ENCODE measurements at regions not wholly inside any gene's neighbourhood (a gene's known extent, or its start where the extent isn't known, plus 50 kb on each side); places are given as distances from the start of the nearest gene placed in this dataset.
"Not testable (repeated sequence)": the region's sequence is repeated elsewhere in the genome, so short reads cannot be mapped to it uniquely, and the experiment has no call there.

- FAIRE-seq (no peak), DNase-seq (ENCODE audit: insufficient read length, low spot score) (no peak)
Observed at GRCh38 chr3:137568880-137569279, 195.2 kb upstream of the SOX14 start.

- no peak for DNase-seq (ENCODE audit: insufficient read length, low spot score)
- FAIRE-seq = no peak
Observed at GRCh38 chr3:137572931-137573330, 191.2 kb upstream of the SOX14 start.

- FAIRE-seq (no peak), DNase-seq (ENCODE audit: insufficient read length, low spot score) (no peak)
Observed at GRCh38 chr3:137582484-137582883, 181.6 kb upstream of the SOX14 start.

GRCh38 chr3:137583256-137583655 lies 180.9 kb upstream of the SOX14 start:
- no peak for DNase-seq (ENCODE audit: insufficient read length, low spot score)
- FAIRE-seq = no peak

GRCh38 chr3:137588871-137589270 lies 175.2 kb upstream of the SOX14 start:
- no peak for FAIRE-seq
- DNase-seq (ENCODE audit: insufficient read length, low spot score) = no peak

- not testable (repeated sequence) for DNase-seq (ENCODE audit: insufficient read length, low spot score); FAIRE-seq
Observed at GRCh38 chr3:137595415-137595814, 168.7 kb upstream of the SOX14 start.

GRCh38 chr3:137610723-137611122 lies 153.4 kb upstream of the SOX14 start:
- DNase-seq (ENCODE audit: insufficient read length, low spot score) = no peak
- no peak for FAIRE-seq

- DNase-seq (ENCODE audit: insufficient read length, low spot score) (no peak), FAIRE-seq (no peak)
Observed at GRCh38 chr3:137612291-137612690, 151.8 kb upstream of the SOX14 start.

- FAIRE-seq = no peak
- no peak for DNase-seq (ENCODE audit: insufficient read length, low spot score)
Observed at GRCh38 chr3:137615659-137616418, 148.3 kb upstream of the SOX14 start.

GRCh38 chr3:137641879-137642704 lies 122.0 kb upstream of the SOX14 start:
- FAIRE-seq (no peak), DNase-seq (ENCODE audit: insufficient read length, low spot score) (no peak)

- FAIRE-seq (no peak), DNase-seq (ENCODE audit: insufficient read length, low spot score) (no peak)
Observed at GRCh38 chr3:137642831-137643230, 121.3 kb upstream of the SOX14 start.

- DNase-seq (ENCODE audit: insufficient read length, low spot score) (no peak), FAIRE-seq (no peak)
Observed at GRCh38 chr3:137647179-137647578, 116.9 kb upstream of the SOX14 start.

GRCh38 chr3:137669519-137670060 lies 94.5 kb upstream of the SOX14 start:
- no peak for FAIRE-seq
- DNase-seq (ENCODE audit: insufficient read length, low spot score) = no peak

GRCh38 chr3:137687181-137687879 lies 76.8 kb upstream of the SOX14 start:
- no peak for DNase-seq (ENCODE audit: insufficient read length, low spot score)
- FAIRE-seq = no peak

- DNase-seq (ENCODE audit: insufficient read length, low spot score) = no peak
- FAIRE-seq = no peak
Observed at GRCh38 chr3:137692803-137693431, 71.2 kb upstream of the SOX14 start.

- DNase-seq (ENCODE audit: insufficient read length, low spot score) = no peak
- FAIRE-seq = no peak
Observed at GRCh38 chr3:137693791-137694190, 70.3 kb upstream of the SOX14 start.

GRCh38 chr3:137694836-137695235 lies 69.3 kb upstream of the SOX14 start:
- DNase-seq (ENCODE audit: insufficient read length, low spot score) (no peak), FAIRE-seq (no peak)

- DNase-seq (ENCODE audit: insufficient read length, low spot score) (no peak), FAIRE-seq (no peak)
Observed at GRCh38 chr3:137695351-137695750, 68.8 kb upstream of the SOX14 start.

GRCh38 chr3:137709011-137709601 lies 55.0 kb upstream of the SOX14 start:
- FAIRE-seq = no peak

GRCh38 chr3:137713965-137714364 lies 50.1 kb upstream of the SOX14 start:
- FAIRE-seq = not testable (repeated sequence)

More at GRCh38 chr3:137709011-137709601, 55.0 kb upstream of the SOX14 start:
- DNase-seq (ENCODE audit: insufficient read length, low spot score) = no peak

More at GRCh38 chr3:137713965-137714364, 50.1 kb upstream of the SOX14 start:
- DNase-seq (ENCODE audit: insufficient read length, low spot score) = not testable (repeated sequence)

Measured in HTR-8/SVneo (cell line).